ENCODE measurements at regions not wholly inside any gene's neighbourhood (a gene's known extent, or its start where the extent isn't known, plus 50 kb on each side); places are given as distances from the start of the nearest gene placed in this dataset.

DNA sequence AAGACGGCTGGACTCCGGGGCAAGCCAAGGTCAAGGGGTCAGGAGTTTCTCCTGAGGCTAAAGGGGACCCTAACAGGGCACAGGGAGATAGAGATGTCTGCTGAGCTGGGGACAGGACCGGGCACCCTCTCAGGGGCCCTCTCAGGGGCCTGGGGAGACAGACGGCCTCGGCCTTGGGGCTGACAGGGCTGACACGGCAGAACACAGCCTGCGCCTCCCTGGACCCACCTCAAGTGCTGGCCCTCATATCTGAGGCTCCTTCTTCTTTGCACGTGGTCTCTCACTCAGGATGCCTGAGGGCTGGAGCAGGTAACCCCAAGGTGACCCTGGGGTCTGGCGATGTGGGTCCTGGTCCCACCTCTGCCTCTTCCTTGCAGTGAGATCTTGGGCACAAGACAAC is 186.9 kb upstream of the TNRC6C start:
- no peak for DNase-seq (ENCODE audit: low read depth)

DNA sequence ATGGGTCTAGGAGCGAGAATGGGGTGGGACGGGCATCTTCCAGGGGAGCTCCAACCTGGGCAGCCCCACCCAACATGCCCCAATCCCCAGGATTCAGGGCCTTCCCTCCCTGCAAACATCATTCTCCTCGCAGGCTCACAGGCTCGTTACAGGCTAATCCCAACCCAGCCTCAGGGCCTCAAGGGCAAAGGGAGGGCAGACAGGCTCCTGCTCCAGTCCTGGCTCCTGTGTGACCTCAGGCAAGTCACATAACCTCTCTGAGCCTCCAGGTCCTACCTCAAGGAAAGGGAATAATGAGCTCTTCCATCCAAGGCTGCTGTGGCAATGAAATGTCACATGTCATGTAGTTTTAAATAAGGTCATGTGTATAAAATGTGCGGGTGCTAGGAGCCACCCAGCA is 186.5 kb upstream of the TNRC6C start:
- DNase-seq (ENCODE audit: low read depth), result no peak

DNA sequence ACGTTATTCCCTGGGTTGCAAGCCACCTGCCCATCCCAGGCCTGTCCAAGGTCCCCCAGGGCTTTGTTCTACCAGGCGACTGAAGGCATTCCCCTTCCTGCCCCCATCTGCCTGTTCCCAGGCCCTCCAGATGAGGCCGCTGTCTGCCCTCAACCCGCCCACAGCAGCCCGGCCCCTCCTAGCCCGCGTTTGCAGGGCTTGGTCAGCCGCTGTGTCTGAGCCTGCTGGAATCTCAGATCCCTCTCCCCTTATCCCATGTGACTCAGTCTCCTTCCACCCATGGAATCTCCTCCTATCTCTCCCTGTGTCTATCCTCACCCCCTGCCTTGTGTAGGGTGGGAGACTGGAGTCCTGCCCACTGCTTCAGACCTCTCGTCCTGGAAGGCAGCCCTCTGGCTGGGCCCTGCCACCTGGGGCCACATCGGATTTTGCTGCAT is 186.0 kb upstream of the TNRC6C start:
- peak; percentile 25 for DNase-seq (ENCODE audit: low read depth)

DNA sequence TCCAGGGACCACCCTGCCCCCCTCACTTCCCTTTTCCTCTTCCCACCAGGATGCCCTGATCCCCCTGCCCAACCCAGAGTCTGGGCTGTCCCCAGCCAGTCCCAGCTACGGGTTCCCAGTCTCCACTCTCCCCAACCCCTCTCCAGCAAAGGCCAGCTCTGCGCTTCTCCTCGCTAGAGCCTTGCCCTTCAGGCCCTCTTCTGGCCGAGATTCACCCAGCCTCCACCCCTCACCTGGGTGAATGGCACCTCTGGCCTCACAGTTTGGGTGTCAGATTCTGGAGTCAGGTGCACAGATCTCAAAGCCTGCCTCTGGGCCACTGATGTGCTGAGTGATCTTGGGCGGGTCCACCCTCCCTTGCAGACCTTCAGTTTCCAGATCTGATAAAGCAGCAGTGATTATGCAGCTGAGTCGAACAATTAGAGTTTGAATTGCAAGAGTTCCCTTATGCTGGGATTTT is 185.6 kb upstream of the TNRC6C start:
- DNase-seq (ENCODE audit: low read depth), result no peak

- DNase-seq (ENCODE audit: low read depth), result no peak
Observed at GRCh38 chr17:77774182-77774581, 184.3 kb upstream of the TNRC6C start.

DNA sequence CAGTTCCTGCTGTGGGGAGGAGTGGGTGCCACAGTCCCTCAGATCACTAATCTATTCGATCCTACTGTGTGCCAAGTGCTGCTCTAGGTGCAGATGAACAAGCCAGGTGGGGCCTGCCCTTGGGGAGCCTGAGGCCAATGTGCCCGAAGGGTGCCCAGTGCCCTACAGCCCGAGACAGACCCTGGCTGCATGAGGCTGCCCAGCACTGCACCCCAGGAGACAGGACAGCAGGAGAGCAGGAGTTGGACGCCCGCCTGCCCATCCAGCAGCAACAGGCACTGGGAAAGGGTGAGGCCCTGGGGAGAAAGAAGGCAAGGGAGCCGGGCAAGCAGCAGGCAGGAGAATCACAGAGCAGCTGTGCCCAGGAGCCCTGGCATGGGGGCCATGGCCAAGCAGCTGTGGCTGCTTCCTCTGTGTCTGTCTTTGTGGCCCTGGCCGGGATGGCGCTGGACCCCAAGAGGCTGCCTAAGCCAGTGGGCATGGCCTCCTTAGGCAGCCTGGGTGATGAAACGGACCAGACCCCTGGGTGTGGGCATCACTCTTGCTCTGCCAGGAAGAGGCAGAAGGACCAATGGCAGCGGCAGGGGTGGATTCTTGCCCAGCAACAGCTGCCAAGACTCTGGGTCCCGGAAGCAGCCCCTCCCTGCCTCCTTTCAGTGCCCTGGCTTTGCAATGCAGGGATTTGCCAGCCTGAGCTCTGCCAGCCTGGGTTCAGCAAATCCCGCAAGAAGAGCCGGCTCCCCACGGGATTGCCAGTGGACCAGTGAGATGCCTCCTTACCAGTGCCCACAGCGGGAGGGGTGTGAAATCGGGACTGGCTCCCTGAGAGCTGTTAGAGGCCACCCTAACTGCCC is 179.6 kb upstream of the TNRC6C start:
- DNase-seq (ENCODE audit: low read depth), result no peak

DNA sequence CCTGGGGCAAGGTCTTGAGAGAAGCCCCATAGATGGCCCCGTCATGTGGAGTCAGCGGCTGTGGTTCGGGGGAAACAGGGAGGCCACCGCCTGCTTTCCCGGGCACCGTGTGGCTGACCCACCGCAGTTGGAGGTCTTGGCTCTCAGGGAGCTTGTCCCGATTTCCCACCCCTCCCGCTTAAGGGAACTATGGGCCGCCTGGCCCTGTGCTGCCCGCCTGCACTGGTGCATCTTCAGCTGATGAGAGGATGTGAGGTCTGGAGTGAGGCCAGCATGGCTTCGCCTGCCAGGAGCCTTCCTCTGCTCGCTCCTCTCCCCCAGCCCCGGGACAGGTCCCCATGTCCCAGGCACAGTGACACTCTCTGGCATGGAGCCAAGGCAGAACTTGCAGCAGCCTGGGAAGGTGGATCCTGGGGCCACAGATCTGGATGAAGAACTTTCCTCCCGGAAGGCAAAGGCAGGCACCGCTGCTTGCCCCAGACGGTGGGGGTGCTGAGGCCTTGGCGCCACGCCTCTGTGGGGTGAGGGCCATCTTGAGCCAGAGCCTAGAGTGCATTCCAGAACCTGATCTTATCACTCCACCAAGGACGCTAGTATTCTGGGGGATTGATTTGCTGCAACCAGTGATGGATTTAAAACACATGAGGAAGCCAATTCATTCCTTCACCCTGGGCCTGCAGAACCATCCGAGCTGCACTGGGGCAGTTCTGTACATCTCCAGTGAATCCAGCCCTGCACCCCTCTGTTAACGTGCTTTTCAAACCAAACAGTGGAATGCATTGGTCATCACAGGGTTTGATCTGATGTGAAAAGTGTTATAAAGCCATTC is 178.6 kb upstream of the TNRC6C start:
- no peak for DNase-seq (ENCODE audit: low read depth)

- DNase-seq (ENCODE audit: low read depth), result no peak
Observed at GRCh38 chr17:77781536-77781935, 177.0 kb upstream of the TNRC6C start.

DNA sequence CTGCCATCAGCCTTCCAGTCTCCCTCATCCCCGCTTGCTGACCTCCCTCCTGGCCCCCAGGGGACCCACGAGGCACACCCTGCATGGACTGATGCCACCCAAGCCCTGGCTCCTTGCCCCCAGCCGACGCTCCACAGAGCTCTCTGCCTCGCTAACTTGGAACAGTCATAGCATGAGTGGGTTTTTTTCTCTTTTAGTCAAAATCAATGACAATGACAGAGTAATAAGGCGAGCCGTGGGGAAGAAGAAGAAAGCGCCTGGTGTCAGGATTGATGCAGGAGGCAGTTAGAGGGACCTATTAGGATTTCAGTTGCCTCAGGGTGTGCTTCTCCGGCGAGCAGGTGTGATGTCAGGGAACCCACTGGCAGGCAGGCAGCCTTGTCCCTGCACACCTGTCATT is 176.3 kb upstream of the TNRC6C start:
- no peak for DNase-seq (ENCODE audit: low read depth)

- DNase-seq (ENCODE audit: low read depth), result no peak
Observed at GRCh38 chr17:77782611-77783010, 175.9 kb upstream of the TNRC6C start.

DNA sequence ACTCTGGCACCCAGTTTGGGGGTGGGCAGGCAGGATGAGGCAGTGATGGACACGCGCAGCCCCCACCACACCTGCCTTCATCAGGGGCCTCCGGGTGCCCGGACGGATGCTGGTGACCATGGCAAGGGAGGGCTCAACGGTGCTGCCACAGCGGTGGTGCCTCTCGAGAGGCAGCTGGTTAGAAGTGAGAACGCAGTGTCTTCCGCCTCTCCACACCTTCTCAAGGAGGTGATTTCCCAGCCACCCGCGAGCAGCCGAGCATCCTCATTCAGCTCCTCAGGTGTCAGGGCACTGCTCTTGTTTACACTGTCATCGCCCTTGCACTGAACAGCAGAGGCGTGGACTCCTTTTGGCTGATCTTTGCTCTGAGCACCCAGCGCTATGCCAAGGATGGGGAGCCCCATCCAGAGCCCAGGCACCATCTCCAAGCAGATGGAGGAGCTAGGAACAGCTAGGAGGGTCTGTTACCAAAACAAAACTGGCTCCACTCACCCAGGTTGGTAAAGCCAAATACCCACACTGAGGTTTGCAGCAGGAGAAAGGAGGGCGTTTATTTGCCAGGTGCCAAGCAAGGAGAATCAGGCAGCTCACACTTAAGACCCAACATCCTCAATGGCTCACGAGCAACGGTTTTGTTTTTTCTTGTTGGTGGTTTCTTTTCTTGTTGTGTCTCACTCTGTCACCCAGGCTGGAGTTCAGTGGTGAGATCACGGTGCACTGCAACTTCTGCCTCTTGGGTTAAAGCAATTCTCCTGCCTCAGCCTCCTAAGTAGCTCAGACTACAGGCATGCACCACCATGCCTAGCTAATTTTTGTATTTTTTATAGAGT is 174.3 kb upstream of the TNRC6C start:
- DNase-seq (ENCODE audit: low read depth), result peak; percentile 56

DNA sequence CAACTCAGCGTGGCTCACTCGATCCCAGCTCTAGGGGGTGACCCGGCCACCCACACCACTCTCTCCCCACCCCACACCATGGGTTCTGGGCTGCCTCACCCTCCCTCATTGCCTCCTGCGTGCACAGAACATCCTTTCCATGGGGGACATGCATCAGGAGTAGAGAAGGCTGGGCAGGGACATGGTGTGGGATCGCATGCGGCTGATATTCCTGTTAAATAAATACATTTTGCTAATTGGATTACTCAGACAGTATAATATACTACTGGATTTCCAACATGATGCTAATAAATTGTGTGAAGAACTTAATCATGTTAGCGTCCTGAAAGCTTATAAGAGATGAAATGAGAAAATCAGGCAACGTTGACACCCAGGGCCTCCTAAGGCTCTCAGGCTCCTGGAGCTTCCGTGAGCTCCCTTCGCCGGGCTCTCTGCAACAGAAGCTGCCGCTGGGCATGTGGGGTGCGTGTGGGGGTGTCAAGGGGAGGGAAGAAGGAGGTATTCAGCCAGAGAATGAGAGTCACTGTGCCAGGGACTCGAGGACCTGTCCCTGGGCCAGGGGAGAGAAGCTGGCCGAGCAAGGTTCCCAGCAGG is 173.1 kb upstream of the TNRC6C start:
- DNase-seq (ENCODE audit: low read depth), result no peak

GRCh38 chr17:77786090-77786489 is 172.4 kb upstream of the TNRC6C start:
- DNase-seq (ENCODE audit: low read depth), result no peak

GRCh38 chr17:77786740-77787505 is 171.6 kb upstream of the TNRC6C start:
- no peak for DNase-seq (ENCODE audit: low read depth)

GRCh38 chr17:77790143-77790829 is 168.2 kb upstream of the TNRC6C start:
- no peak for DNase-seq (ENCODE audit: low read depth)

GRCh38 chr17:77792626-77793025 is 165.9 kb upstream of the TNRC6C start:
- no peak for DNase-seq (ENCODE audit: low read depth)

GRCh38 chr17:77793146-77793970 is 165.1 kb upstream of the TNRC6C start:
- no peak for DNase-seq (ENCODE audit: low read depth)

- DNase-seq (ENCODE audit: low read depth), result no peak
Observed at GRCh38 chr17:77793971-77794235, 164.6 kb upstream of the TNRC6C start.

DNA sequence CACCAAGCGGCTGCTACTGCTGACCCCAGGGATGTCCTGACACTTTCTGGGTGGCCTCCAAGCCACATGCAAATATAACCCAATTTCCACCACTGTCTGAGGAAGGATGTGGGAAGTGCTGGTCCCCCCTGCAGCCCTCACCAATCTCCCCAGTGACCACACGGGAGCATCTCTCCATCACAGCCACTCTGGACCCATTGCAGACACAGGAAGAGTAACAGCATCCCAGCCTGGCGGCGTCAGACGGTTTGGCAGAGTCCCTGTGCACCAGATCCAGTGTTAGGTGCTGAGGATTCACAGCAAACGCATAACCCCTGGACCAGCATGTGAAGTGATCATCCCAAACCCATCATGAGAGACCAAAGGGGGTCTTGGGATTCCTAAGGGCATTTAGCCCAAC is 163.7 kb upstream of the TNRC6C start:
- DNase-seq (ENCODE audit: low read depth), result no peak

GRCh38 chr17:77795685-77796084 is 162.8 kb upstream of the TNRC6C start:
- DNase-seq (ENCODE audit: low read depth), result no peak
